ENCODE measurements at regions not wholly inside any gene's neighbourhood (a gene's known extent, or its start where the extent isn't known, plus 50 kb on each side); places are given as distances from the start of the nearest gene placed in this dataset.

DNA sequence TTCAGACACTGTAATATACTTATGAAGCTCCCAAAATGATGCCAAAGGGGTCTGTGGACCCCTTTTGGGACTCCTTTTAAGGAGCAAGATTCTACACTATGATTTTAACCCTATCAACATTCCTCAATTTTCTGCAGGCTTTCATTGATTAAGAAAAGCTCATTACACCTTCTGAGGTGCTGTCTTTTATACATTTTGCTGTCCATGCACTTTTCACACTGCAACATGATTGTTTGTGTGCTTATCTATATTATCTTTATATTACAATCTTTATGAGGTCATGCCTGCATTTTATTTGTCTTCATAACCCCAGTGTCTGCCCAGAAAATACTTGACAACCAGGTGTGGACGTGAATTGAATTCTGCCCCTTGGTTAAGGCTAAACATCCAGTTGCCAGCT, 482.6 kb upstream of the ZFHX3 start (continued):
- TF ChIP-seq RAD21 (IDR thresholded peaks at IDR 0.05; ENCODE audit: low read depth) = no peak
- no peak for TF ChIP-seq JUND (IDR thresholded peaks at IDR 0.05)
- no peak for TF ChIP-seq CEBPB (IDR thresholded peaks at IDR 0.05; ENCODE audit: low read depth)
- TF ChIP-seq ZFX (IDR thresholded peaks at IDR 0.05) = no peak
- TF ChIP-seq SP1 (IDR thresholded peaks at IDR 0.05; ENCODE audit: low read depth) = no peak

DNA sequence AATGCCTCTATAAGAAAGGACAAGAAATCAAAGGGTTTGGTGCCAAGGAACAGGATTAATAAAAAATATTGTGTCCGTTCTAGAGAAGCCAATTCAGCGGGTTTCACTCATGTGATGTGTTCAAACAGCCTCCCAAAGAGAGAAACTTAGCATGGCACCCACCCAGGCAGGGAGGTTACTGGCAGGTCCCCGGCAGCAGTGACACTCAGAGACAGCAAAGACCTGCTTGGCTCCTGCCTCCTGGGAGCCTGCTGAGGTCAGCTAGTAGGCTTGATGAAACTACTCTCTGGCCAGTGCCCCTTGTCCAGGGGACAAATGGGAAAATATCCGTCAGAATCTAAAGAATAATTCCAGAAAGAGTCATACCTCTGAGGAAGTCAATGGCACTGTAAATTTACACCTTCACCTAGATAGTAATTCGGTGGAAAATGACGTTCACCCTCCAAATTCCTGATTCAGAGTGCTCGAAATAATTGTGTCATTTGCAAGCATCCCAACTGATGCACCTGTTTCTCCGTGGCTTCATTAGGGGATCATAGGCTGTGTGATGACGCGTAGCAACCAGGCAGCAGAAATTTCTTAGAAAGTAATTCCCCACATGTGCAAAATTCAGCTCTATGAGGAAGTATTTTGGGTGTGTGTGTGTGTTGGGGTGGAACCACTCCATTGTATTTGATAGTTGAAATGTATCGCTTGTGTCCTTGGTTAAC, 481.5 kb upstream of the ZFHX3 start:
- H3K79me2 ChIP-seq (ENCODE audit: insufficient read depth, low read length) = no peaks in the 10 kb centered on the region
- no peaks in the 10 kb centered on the region for H3K9me3 ChIP-seq (ENCODE audit: control insufficient read depth in 1 of 2, insufficient read depth in 1 of 2, low read depth in 1 of 2, low read length in 2 of 2)
- H3K9me2 ChIP-seq (ENCODE audit: insufficient read depth) = no peaks in the 10 kb centered on the region
- H2AFZ ChIP-seq (ENCODE audit: low read depth, low read length, poor library complexity, severe bottlenecking) = no peak overlapping the region
- no peaks in the 10 kb centered on the region for H3K36me3 ChIP-seq (ENCODE audit: control insufficient read depth in 1 of 2, insufficient read depth in 2 of 2, low read length in 2 of 2)
- no peaks in the 10 kb centered on the region for H3K4me1 ChIP-seq (ENCODE audit: control insufficient read depth in 1 of 2, insufficient read depth in 2 of 2, low read length in 2 of 2)
- no peak overlapping the region for H3K9ac ChIP-seq (ENCODE audit: low read length)
- ChIA-PET RAD21 (ENCODE audit: low non-redundant PET in 1 of 2, low total read pairs in 2 of 2, uncharacterized antibody in 2 of 2, unreplicated experiment in 2 of 2) (no interaction called here), CTCF (interaction anchor here (0.6 kb wide), 1 partner anchor 309 kb away, joined by 3 read pairs; no protein-coding TSS in a partner anchor), POLR2A (no interaction called here)
- no TSS peak for BruUV-seq (replicated peaks)
- no peaks in the 10 kb centered on the region for H4K20me1 ChIP-seq (ENCODE audit: insufficient read depth)
- H3K27me3 ChIP-seq (ENCODE audit: insufficient read depth, low read length) = peaks cover 36% of the 10 kb centered on the region
- TF ChIP-seq, protein P1, sequence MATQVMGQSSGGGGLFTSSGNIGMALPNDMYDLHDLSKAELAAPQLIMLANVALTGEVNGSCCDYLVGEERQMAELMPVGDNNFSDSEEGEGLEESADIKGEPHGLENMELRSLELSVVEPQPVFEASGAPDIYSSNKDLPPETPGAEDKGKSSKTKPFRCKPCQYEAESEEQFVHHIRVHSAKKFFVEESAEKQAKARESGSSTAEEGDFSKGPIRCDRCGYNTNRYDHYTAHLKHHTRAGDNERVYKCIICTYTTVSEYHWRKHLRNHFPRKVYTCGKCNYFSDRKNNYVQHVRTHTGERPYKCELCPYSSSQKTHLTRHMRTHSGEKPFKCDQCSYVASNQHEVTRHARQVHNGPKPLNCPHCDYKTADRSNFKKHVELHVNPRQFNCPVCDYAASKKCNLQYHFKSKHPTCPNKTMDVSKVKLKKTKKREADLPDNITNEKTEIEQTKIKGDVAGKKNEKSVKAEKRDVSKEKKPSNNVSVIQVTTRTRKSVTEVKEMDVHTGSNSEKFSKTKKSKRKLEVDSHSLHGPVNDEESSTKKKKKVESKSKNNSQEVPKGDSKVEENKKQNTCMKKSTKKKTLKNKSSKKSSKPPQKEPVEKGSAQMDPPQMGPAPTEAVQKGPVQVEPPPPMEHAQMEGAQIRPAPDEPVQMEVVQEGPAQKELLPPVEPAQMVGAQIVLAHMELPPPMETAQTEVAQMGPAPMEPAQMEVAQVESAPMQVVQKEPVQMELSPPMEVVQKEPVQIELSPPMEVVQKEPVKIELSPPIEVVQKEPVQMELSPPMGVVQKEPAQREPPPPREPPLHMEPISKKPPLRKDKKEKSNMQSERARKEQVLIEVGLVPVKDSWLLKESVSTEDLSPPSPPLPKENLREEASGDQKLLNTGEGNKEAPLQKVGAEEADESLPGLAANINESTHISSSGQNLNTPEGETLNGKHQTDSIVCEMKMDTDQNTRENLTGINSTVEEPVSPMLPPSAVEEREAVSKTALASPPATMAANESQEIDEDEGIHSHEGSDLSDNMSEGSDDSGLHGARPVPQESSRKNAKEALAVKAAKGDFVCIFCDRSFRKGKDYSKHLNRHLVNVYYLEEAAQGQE (IDR thresholded peaks at IDR 0.05; ENCODE audit: low read depth) = no peak
- TF ChIP-seq SP1 (IDR thresholded peaks at IDR 0.05; ENCODE audit: low read depth) = no peak
- no peak for TF ChIP-seq ZFX (IDR thresholded peaks at IDR 0.05)
- TF ChIP-seq CBX3 (IDR thresholded peaks at IDR 0.05; ENCODE audit: low read depth) = no peak
- no peak for TF ChIP-seq POLR2A (IDR thresholded peaks at IDR 0.05; ENCODE audit: borderline replicate concordance, extremely low read depth, insufficient read depth, insufficient read length)
- TF ChIP-seq, protein P2, sequence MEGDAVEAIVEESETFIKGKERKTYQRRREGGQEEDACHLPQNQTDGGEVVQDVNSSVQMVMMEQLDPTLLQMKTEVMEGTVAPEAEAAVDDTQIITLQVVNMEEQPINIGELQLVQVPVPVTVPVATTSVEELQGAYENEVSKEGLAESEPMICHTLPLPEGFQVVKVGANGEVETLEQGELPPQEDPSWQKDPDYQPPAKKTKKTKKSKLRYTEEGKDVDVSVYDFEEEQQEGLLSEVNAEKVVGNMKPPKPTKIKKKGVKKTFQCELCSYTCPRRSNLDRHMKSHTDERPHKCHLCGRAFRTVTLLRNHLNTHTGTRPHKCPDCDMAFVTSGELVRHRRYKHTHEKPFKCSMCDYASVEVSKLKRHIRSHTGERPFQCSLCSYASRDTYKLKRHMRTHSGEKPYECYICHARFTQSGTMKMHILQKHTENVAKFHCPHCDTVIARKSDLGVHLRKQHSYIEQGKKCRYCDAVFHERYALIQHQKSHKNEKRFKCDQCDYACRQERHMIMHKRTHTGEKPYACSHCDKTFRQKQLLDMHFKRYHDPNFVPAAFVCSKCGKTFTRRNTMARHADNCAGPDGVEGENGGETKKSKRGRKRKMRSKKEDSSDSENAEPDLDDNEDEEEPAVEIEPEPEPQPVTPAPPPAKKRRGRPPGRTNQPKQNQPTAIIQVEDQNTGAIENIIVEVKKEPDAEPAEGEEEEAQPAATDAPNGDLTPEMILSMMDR (IDR thresholded peaks at IDR 0.05 in 2 of 3, conservative IDR thresholded peaks at IDR 0.05 in 1 of 3; ENCODE audit: borderline replicate concordance in 1 of 3, insufficient read depth in 1 of 3, low read depth in 2 of 3, low read length in 2 of 3) = no peak
- no peak for TF ChIP-seq EZH2phosphoT487 (IDR thresholded peaks at IDR 0.05; ENCODE audit: borderline replicate concordance)
- no peak for TF ChIP-seq JUND (IDR thresholded peaks at IDR 0.05)
- no peak for TF ChIP-seq SRF (IDR thresholded peaks at IDR 0.05; ENCODE audit: low read depth)
- TF ChIP-seq, protein P3, sequence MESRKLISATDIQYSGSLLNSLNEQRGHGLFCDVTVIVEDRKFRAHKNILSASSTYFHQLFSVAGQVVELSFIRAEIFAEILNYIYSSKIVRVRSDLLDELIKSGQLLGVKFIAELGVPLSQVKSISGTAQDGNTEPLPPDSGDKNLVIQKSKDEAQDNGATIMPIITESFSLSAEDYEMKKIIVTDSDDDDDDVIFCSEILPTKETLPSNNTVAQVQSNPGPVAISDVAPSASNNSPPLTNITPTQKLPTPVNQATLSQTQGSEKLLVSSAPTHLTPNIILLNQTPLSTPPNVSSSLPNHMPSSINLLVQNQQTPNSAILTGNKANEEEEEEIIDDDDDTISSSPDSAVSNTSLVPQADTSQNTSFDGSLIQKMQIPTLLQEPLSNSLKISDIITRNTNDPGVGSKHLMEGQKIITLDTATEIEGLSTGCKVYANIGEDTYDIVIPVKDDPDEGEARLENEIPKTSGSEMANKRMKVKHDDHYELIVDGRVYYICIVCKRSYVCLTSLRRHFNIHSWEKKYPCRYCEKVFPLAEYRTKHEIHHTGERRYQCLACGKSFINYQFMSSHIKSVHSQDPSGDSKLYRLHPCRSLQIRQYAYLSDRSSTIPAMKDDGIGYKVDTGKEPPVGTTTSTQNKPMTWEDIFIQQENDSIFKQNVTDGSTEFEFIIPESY (IDR thresholded peaks at IDR 0.05; ENCODE audit: extremely low read depth, insufficient replicate concordance, low read length) = no peak
- TF ChIP-seq EZH2 (IDR thresholded peaks at IDR 0.05) = no peak
- no peak for TF ChIP-seq ZNF274 (IDR thresholded peaks at IDR 0.05; ENCODE audit: low read depth, low read length)
- TF ChIP-seq POLR2AphosphoS5 (IDR thresholded peaks at IDR 0.05; ENCODE audit: low read depth, low read length) = no peak
- TF ChIP-seq CEBPB (IDR thresholded peaks at IDR 0.05; ENCODE audit: low read depth) = no peak
- TF ChIP-seq RAD21 (IDR thresholded peaks at IDR 0.05; ENCODE audit: low read depth) = no peak
- no peak overlapping the region for H3K27ac ChIP-seq (ENCODE audit: low read depth, low read length)
- intact Hi-C loops (cut with micrococcal nuclease) = no loop called here
- DNase-seq (ENCODE audit: low read depth, low spot score) = no peak
- no peak overlapping the region for H3K4me2 ChIP-seq (ENCODE audit: low read length)
- no peak overlapping the region for H3K4me3 ChIP-seq (replicated peaks in 1 of 2; ENCODE audit: low read depth in 1 of 2, low read length in 2 of 2)
- ATAC-seq = no peak
